Ectodermal cell (in vitro differentiated cells): ENCODE measurements at regions not wholly inside any gene's neighbourhood (a gene's known extent, or its start where the extent isn't known, plus 50 kb on each side); places are given as distances from the start of the nearest gene placed in this dataset.

Experiments
- H3K27ac ChIP-seq: 2 replicates; pipeline ENCODE4 v1.7.0; 2013; ENCODE audit warnings: mild to moderate bottlenecking, low read depth, low read length; ENCODE audit not compliant: insufficient read depth, poor library complexity, severe bottlenecking
- H3K27me3 ChIP-seq: 2 replicates; pipeline ENCODE4 v1.7.0; 2013; ENCODE audit warnings: mild to moderate bottlenecking, low read length; ENCODE audit not compliant: insufficient read depth, control insufficient read depth, poor library complexity, severe bottlenecking
- H3K36me3 ChIP-seq: one replicate; pipeline ENCODE4 v1.7.0; 2013; ENCODE audit warnings: low read length; ENCODE audit not compliant: control insufficient read depth, insufficient read depth
- H3K4me1 ChIP-seq: one replicate; pipeline ENCODE4 v1.7.0; 2013; ENCODE audit warnings: low read length; ENCODE audit not compliant: control insufficient read depth, insufficient read depth
- H3K4me3 ChIP-seq: 2 replicates; pipeline ENCODE4 v1.7.0; 2013; ENCODE audit warnings: low read depth, low read length, control low read depth; ENCODE audit not compliant: insufficient read depth
- H3K9me3 ChIP-seq: 2 replicates; pipeline ENCODE4 v1.7.0; 2013; ENCODE audit warnings: mild to moderate bottlenecking, low read length, moderate library complexity; ENCODE audit not compliant: control insufficient read depth
- whole genome bisulfite sequencing, 2 experiments: methylation state at CpG; one replicate each; pipeline ENCODE4 v1.1.7; 2013; ENCODE audit warnings: missing lambda C conversion rate in 2 of 2; 5-methylcytosine and 5-hydroxymethylcytosine counted together

DNA sequence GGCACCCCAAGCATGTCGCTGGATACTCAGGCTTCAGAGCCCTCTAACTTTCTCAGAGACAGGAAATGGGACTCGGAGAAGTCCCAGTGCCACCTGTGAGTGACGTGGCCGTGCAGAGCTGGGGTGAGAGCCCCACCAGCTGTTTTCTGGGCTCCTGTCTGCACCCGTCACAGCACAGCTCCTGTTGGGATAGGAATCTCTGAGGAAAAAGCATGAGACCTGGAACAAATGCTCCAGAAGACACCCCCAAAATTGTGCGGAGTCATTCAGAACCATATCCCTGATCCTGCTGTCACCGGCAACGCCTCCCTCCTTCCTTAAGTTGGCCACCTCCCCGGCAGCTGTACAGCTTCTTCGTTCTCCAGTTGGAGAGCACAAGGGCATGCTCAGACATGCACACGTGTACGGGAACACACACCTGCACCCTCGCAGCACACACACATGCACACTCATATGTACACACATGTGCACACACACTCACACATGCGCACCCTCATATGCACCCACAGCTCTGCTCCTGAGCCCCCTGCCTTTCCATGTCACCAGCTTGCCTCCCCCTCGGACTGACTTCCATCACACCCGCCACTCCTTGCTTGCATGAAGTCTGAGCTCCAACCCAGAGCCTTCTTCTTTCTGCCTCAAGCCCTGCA lies 1430.0 kb downstream of the BRD1 start:
- H3K9me3 ChIP-seq: no peaks in the 10 kb centered on the region
- no peaks in the 10 kb centered on the region for H3K4me1 ChIP-seq
- no peaks in the 10 kb centered on the region for H3K27me3 ChIP-seq
- 92 to 94% methylated on average over 16 of the region's 16 CpGs for WGBS, 2 experiments
- no peak overlapping the region for H3K4me3 ChIP-seq
- H3K36me3 ChIP-seq: no peaks in the 10 kb centered on the region
- H3K27ac ChIP-seq: no peak overlapping the region

DNA sequence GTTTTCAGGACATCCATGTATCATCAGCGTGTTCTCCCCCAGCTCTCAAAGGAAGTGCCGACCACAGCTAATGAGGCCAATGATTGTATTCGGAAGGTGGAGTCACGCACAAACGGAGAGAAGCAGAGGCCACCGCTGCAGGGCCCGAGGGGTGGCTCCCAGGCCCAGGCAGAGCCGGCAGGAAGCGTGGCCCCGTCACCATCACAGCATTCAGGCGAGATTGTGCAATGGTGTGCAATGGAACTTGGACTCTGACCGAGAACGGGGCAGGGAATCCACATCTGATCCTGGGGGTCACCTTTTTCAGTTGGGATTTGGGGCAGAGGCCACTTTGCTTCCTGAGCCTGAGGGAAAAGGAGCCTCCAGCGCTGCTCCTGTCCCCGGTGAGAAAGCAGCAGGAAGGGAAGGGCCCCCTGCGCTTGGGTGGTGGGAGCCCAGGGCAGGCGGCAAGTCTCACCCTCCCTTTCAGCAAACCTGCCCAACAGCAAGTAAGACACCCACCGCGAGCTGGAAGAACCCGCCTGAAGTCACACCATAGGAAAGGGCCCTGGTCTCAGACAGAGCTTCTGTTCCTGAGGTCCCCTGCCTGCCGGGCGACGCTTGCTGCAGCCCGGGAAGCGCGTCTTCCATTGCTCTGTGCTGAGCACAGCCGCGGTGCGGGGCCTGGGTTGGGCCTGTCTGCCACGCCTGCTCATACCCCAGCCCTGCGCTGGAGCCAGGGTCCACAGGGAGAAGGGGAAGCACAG lies 1430.7 kb downstream of the BRD1 start:
- Histone ChIP-seq H3K4me1 (no peaks in the 10 kb centered on the region), H3K9me3 (no peaks in the 10 kb centered on the region), H3K27me3 (no peaks in the 10 kb centered on the region), H3K27ac (no peak overlapping the region), H3K4me3 (no peak overlapping the region), H3K36me3 (no peaks in the 10 kb centered on the region)
- WGBS, 2 experiments: 92 to 93% methylated on average over 31 of the region's 31 CpGs

DNA sequence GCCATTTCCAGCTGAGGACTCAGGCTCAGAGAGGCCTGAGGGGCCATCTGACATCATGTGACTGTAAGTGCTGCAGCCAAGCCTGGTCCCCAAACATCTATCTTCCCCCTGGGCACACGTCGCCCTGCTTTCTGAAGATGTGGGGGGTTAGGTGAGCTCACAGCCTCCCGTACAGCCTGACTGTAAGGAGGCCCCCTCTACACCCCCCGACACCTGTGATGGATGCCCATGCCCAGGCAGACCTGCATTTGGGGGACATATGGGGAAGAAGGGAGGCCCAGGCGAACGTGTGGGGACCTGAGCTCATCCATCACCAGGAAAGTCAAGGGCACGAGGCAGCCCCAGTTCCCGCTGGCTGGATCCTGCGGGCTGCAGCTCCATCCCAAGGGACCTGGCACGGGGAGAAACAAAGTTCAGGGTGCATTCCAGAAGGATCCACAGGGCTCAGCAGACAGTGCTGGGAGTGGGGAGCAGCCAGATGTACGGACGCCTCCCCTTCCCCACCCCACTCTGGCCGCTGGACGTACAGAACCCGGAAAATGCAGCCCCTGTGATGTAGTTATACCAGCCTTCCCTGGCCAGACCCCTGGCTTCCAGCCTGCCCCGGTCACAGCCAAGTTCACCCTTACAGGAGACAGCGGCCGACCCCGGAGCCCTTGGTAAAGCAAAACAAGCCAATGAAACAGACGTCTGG lies 1431.4 kb downstream of the BRD1 start:
- no peaks in the 10 kb centered on the region for H3K4me1 ChIP-seq
- no peaks in the 10 kb centered on the region for H3K36me3 ChIP-seq
- no peaks in the 10 kb centered on the region for H3K27me3 ChIP-seq
- 93 to 94% methylated on average over 20 of the region's 20 CpGs for WGBS, 2 experiments
- no peak overlapping the region for H3K4me3 ChIP-seq
- no peaks in the 10 kb centered on the region for H3K9me3 ChIP-seq
- H3K27ac ChIP-seq: no peak overlapping the region

DNA sequence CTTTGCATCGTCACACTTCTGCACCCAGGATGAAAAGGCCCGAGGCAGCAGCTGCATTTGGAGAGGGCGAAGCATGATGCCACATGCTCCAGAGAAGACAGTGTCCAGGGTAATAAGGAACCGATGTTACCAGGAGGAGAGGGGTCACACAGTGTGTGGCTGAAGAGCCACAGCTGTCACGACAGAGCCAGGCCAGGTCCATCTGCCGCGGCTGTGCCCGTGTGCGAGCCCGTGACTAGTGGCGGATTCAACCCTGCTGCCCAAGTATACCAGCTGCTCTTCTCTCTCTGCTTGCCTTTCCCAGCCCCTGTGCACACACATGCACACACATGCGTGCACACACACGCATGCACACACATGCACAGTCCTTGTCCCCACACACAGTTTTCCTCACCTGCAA lies 1432.5 kb downstream of the BRD1 start:
- Histone ChIP-seq H3K4me1 (no peaks in the 10 kb centered on the region), H3K27ac (no peak overlapping the region), H3K9me3 (no peaks in the 10 kb centered on the region), H3K27me3 (no peaks in the 10 kb centered on the region), H3K4me3 (no peak overlapping the region), H3K36me3 (no peaks in the 10 kb centered on the region)
- 91 to 94% methylated on average over 13 of the region's 13 CpGs for WGBS, 2 experiments

DNA sequence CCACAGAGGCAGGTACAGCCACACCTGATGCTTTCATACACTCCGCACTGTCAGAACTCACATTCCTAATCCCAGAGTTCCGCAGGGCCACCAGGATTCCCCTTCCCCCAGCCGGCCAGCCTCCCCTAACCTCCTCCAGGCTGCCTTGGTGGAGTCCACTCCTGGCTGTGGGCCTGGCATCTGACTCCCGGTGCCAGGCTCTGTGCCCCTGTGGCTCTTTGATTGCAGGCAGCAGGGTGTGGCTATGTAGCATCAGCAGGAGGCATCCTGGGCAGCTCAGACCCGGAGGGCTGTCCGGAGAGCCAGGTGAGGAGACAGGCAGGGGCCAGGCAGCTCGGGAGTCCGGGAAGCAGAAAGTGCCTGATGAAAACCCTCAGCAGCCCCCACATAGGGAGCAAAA lies 1432.9 kb downstream of the BRD1 start:
- Histone ChIP-seq H3K4me1 (no peaks in the 10 kb centered on the region), H3K4me3 (no peak overlapping the region), H3K9me3 (no peaks in the 10 kb centered on the region), H3K27me3 (no peaks in the 10 kb centered on the region), H3K36me3 (no peaks in the 10 kb centered on the region), H3K27ac (no peak overlapping the region)
- WGBS, 2 experiments: 86 to 91% methylated on average over 8 of the region's 8 CpGs

DNA sequence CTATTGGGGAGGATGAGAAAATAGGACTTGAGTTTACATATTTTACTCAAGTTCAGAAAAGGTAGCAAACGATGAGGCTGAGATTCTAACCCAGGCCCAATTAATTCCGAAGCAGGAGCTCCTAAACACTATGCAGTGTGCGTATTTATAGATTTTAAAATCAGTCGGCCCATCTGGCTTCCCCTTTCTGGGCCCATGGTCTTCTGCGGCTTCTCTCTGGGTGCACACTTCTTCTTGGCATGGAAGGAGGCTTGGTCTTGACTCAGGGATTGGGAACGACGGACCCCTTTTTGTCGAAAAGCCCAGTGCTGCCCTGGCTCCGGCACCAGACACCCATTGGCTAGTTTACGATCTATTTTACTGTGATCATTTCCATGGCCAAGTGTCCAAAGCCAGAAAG lies 1433.8 kb downstream of the BRD1 start:
- Histone ChIP-seq H3K4me3 (no peak overlapping the region), H3K9me3 (no peaks in the 10 kb centered on the region), H3K36me3 (no peaks in the 10 kb centered on the region), H3K27me3 (no peaks in the 10 kb centered on the region), H3K27ac (no peak overlapping the region), H3K4me1 (no peaks in the 10 kb centered on the region)
- 95 to 96% methylated on average over 10 of the region's 10 CpGs for WGBS, 2 experiments

DNA sequence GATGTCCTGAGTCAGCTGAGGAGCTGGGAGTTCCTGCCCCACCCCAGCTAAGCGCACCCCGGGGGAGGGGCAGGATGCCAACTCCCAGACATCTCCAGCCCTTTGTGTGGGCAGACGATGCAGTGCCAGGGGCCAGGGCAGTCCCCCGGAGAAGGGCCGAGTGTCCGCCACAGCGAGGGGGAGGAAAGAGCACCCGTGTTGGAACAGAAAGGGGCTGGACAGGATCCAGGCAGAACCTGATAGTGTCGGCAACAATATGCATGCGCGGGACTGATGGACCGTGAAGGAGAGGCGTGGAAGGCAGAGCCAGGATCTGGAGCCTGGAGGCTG lies 1434.7 kb downstream of the BRD1 start:
- Histone ChIP-seq H3K27ac (no peak overlapping the region), H3K36me3 (no peaks in the 10 kb centered on the region), H3K9me3 (no peaks in the 10 kb centered on the region), H3K4me1 (no peaks in the 10 kb centered on the region), H3K4me3 (no peak overlapping the region), H3K27me3 (no peaks in the 10 kb centered on the region)
- WGBS, 2 experiments: 94 to 95% methylated on average over 13 of the region's 13 CpGs

DNA sequence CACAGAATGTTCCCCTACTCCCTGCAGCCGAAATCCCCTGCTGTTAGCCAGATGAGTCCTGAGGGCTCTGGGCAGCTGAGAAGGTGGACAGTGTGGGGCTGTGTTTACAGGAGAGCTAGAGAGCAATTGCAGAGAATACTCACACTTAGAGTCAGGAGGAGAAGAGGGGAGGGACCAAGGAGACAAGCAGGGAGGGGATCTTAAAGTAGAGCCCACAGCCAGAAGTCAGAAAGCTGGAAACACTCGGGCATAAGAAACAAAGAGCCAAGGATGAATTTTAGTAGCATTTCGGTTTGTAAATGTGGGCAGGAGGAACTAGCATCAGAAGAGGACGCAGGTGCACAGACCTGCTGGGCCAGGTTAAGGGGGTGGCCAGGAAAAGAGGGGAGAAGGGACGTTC lies 1435.9 kb downstream of the BRD1 start:
- H3K27me3 ChIP-seq: no peaks in the 10 kb centered on the region
- H3K4me1 ChIP-seq: no peaks in the 10 kb centered on the region
- no peak overlapping the region for H3K27ac ChIP-seq
- H3K36me3 ChIP-seq: no peaks in the 10 kb centered on the region
- no peak overlapping the region for H3K4me3 ChIP-seq
- no peaks in the 10 kb centered on the region for H3K9me3 ChIP-seq
- 93 to 95% methylated on average over 5 of the region's 5 CpGs for WGBS, 2 experiments

DNA sequence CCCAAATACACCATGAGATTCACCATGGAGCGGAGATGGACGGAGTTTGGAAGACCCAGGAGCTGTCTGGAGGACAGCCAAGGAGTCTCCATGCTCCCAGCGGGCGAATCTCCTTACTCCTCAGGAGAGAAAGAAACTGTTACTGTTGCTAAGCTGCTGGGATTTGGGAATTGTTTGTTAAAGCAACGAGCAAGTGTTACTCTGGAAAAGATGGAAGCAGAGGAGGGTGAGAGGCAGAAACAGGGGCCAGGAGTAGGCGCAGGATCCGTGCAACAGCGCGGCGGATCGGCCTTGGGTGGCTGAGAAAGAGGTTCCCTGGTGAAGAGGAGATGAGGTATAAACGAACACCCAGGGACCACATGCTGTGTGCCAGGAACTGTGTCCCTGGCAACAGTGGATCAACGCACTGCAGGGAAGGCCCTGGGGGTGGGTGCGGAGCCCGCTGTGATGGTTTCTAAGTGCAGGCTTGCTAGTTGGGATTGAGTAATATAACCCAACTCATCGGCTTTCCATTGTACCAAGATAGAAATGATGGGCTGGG lies 1436.4 kb downstream of the BRD1 start:
- Histone ChIP-seq H3K36me3 (no peaks in the 10 kb centered on the region), H3K27ac (no peak overlapping the region), H3K4me1 (no peaks in the 10 kb centered on the region), H3K4me3 (no peak overlapping the region), H3K27me3 (no peaks in the 10 kb centered on the region), H3K9me3 (no peaks in the 10 kb centered on the region)
- WGBS, 2 experiments: 87 to 90% methylated on average over 16 of the region's 16 CpGs

DNA sequence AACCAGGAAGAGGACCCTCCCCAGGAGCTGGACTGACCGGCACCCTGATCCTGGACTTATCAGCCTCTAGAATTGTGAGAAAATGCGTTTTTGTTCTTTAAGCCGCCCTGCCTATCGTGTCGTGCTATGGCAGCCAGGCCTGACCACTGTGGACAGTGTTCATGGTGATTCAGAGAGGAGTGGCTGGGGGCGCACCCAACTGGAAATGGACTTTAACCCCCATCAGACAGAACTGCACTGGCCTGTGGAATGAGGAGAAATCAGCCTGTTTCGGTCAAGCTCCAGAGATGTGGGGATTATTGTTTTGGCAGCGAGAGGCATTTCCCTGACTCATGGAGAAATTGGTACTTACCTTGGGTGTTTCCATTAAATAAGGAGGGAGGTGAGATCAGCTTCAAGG lies 1437.8 kb downstream of the BRD1 start:
- no peaks in the 10 kb centered on the region for H3K36me3 ChIP-seq
- H3K9me3 ChIP-seq: no peaks in the 10 kb centered on the region
- H3K27ac ChIP-seq: no peak overlapping the region
- 93 to 96% methylated on average over 8 of the region's 8 CpGs for WGBS, 2 experiments
- no peaks in the 10 kb centered on the region for H3K4me1 ChIP-seq
- no peaks in the 10 kb centered on the region for H3K27me3 ChIP-seq
- no peak overlapping the region for H3K4me3 ChIP-seq
